ENCODE measurements at regions not wholly inside any gene's neighbourhood (a gene's known extent, or its start where the extent isn't known, plus 50 kb on each side); places are given as distances from the start of the nearest gene placed in this dataset.

GRCh38 chr15:58291848-58292247 is 139.9 kb upstream of the LIPC start:
- TF ChIP-seq CTCF (conservative IDR thresholded peaks at IDR 0.05): no peak
- H3K27ac ChIP-seq: no peak overlapping the region

GRCh38 chr15:58292751-58293175 is 139.0 kb upstream of the LIPC start:
- TF ChIP-seq CTCF (conservative IDR thresholded peaks at IDR 0.05): no peak

GRCh38 chr15:58293622-58294550 is 137.9 kb upstream of the LIPC start:
- no peak overlapping the region for H3K27ac ChIP-seq

More at GRCh38 chr15:58292751-58293175, 139.0 kb upstream of the LIPC start:
- H3K27ac ChIP-seq: no peak overlapping the region

GRCh38 chr15:58294681-58295254 is 137.0 kb upstream of the LIPC start:
- no peak overlapping the region for H3K27ac ChIP-seq
- TF ChIP-seq CTCF (conservative IDR thresholded peaks at IDR 0.05): no peak

More at GRCh38 chr15:58293622-58294550, 137.9 kb upstream of the LIPC start:
- TF ChIP-seq CTCF (conservative IDR thresholded peaks at IDR 0.05): no peak

- no peak overlapping the region for H3K27ac ChIP-seq
Measured at GRCh38 chr15:58295637-58296215, 136.1 kb upstream of the LIPC start.

GRCh38 chr15:58296276-58296675 is 135.5 kb upstream of the LIPC start:
- TF ChIP-seq CTCF (conservative IDR thresholded peaks at IDR 0.05): no peak
- no peak overlapping the region for H3K27ac ChIP-seq

More at GRCh38 chr15:58295637-58296215, 136.1 kb upstream of the LIPC start:
- no peak for TF ChIP-seq CTCF (conservative IDR thresholded peaks at IDR 0.05)

GRCh38 chr15:58297639-58298038 is 134.2 kb upstream of the LIPC start:
- no peak for TF ChIP-seq CTCF (conservative IDR thresholded peaks at IDR 0.05)
- no peak overlapping the region for H3K27ac ChIP-seq

Measured in VCaP (cell line).